A549 (cell line): ENCODE measurements at regions not wholly inside any gene's neighbourhood (a gene's known extent, or its start where the extent isn't known, plus 50 kb on each side); places are given as distances from the start of the nearest gene placed in this dataset.

Experiments used
- MAZ ChIP-seq: fragments of 150-350 bp; IDR thresholded peaks from 2 replicates; pipeline ENCODE4 v1.6.1; 2014; ENCODE audit warnings: antibody characterized with exemption, low read depth, low read length, borderline replicate concordance
- POLR2A ChIP-seq: IDR thresholded peaks from 2 replicates; pipeline ENCODE4 v1.6.1; 2012; ENCODE audit warnings: mild to moderate bottlenecking, low read length

DNA sequence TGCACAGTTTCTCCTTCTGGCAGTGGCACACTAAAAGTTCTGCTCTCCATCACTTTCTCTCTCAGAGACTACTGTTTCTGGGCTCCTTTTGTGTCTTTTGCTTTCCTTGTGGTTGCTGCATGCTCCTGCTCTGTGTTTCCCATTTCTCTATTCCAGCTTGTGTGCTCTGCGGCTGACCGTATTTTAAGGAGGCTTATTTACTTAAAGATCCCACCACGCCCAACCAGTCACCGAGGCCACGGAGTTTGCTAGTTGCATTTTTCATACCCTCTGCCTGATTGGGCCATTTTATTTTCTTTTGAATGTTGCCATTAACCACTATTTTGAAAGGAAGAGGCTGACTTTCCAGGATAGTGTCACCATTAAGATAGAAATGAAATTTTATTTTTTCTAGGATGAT is 626.4 kb upstream of the MMS22L start:
- TF ChIP-seq POLR2A (no peak), MAZ (no peak)
